GM12878 (cell line): ENCODE measurements at regions not wholly inside any gene's neighbourhood (a gene's known extent, or its start where the extent isn't known, plus 50 kb on each side); places are given as distances from the start of the nearest gene placed in this dataset.

Experiments used
- ATAC-seq: fragments of 200-7000 bp; cut with Tn5 transposase; 3 replicates; pipeline ENCODE4 v1.9.1; 2020; ENCODE audit warnings: mild to moderate bottlenecking, moderate library complexity
- BruUV-seq: library from RNA; stranded (reverse); fragments of 400-500 nt; replicated peaks from 2 replicates; lab custom pipeline; 2021; lab: Mats Ljungman, UMichigan
- CTCF ChIA-PET: fragments of 300-600 bp; sonication (Branson Sonifier 250); formaldehyde crosslinking; extraction: SDS; loops from one replicate; lab custom pipeline; 2021; ENCODE audit warnings: inconsistent platforms; lab: Yijun Ruan, JAX
- POLR2A ChIA-PET: fragments of 350-600 bp; formaldehyde crosslinking; extraction: SDS; loops from one replicate; lab custom pipeline; 2021; ENCODE audit warnings: inconsistent platforms; lab: Charles Lee
- RAD21 ChIA-PET: fragments of 300-600 bp; sonication (Branson Sonifier 250); formaldehyde crosslinking; loops from one replicate; lab custom pipeline; 2023; ENCODE audit warnings: antibody characterized with exemption; ENCODE audit not compliant: unreplicated experiment; lab: Charles Lee
- SMC1A ChIA-PET: fragments of 300-600 bp; sonication (Branson Sonifier 250); formaldehyde crosslinking; loops from one replicate; lab custom pipeline; 2023; ENCODE audit not compliant: unreplicated experiment, uncharacterized antibody; lab: Charles Lee
- DNase-seq: peaks from one replicate; pipeline ENCODE4 v3.0.0-alpha.2; 2011; ENCODE audit warnings: low read depth, low spot score
- FAIRE-seq: peaks from 3 replicates; lab custom pipeline; 2011; peaks lifted over from hg19 to GRCh38; lab: Jason Lieb, UNC
- H2AFZ ChIP-seq: 2 replicates; pipeline ENCODE4 v1.6.0; 2011; ENCODE audit warnings: low read depth, low read length, control low read depth; ENCODE audit not compliant: control insufficient read depth
- H3K27ac ChIP-seq: 2 replicates; pipeline ENCODE4 v1.5.1; 2011; ENCODE audit warnings: control low read depth; ENCODE audit not compliant: control insufficient read depth, insufficient read depth
- H3K27me3 ChIP-seq, 2 experiments: replicated peaks in 1 of 2; 2 replicates each; pipeline versions ENCODE4 v1.6.0 to v1.6.1; 2011; ENCODE audit warnings: low read length in 1 of 2; ENCODE audit not compliant: control insufficient read depth in 2 of 2, insufficient read depth in 2 of 2
- H3K36me3 ChIP-seq, 2 experiments: 2 replicates each; pipeline ENCODE4 v1.5.1; 2011; ENCODE audit warnings: low read length in 1 of 2; ENCODE audit not compliant: control insufficient read depth in 2 of 2, insufficient read depth in 2 of 2
- H3K4me1 ChIP-seq: 2 replicates; pipeline ENCODE4 v1.6.1; 2011; ENCODE audit warnings: mild to moderate bottlenecking, low read length, moderate library complexity, mixed read lengths; ENCODE audit not compliant: control insufficient read depth, insufficient read depth
- H3K4me2 ChIP-seq: 2 replicates; pipeline ENCODE4 v1.6.0; 2011; ENCODE audit warnings: control low read depth; ENCODE audit not compliant: control insufficient read depth, insufficient read depth
- H3K4me3 ChIP-seq: fragments of 200-600 bp; sonication (generic); 2 replicates; pipeline ENCODE4 v1.5.1; 2016
- H3K79me2 ChIP-seq: 2 replicates; pipeline ENCODE4 v1.6.0; 2011; ENCODE audit warnings: low read length; ENCODE audit not compliant: control insufficient read depth, insufficient read depth
- H3K9ac ChIP-seq: 2 replicates; pipeline ENCODE4 v1.8.0; 2011; ENCODE audit warnings: low read length, control low read depth, mixed read lengths; ENCODE audit not compliant: control insufficient read depth, insufficient read depth
- H3K9me3 ChIP-seq: replicated peaks from 3 replicates; pipeline ENCODE4 v1.5.1; 2011; ENCODE audit warnings: mild to moderate bottlenecking, low read length; ENCODE audit not compliant: control insufficient read depth, insufficient read depth
- H4K20me1 ChIP-seq: 2 replicates; pipeline ENCODE4 v1.6.0; 2011; ENCODE audit not compliant: control insufficient read depth, insufficient read depth
- E2F8 ChIP-seq: fragments of 450-650 bp; IDR thresholded peaks from 2 replicates; pipeline ENCODE4 v1.6.1; 2018; ENCODE audit warnings: mild to moderate bottlenecking, low read depth, moderate library complexity; ENCODE audit not compliant: partially characterized antibody
- MTA2 ChIP-seq: fragments of 450-650 bp; IDR thresholded peaks from 2 replicates; pipeline ENCODE4 v1.6.1; 2016; ENCODE audit warnings: low read depth, mild to moderate bottlenecking, moderate library complexity
- ZNF687 ChIP-seq: fragments of 450-650 bp; IDR thresholded peaks from 2 replicates; pipeline ENCODE4 v1.6.1; 2017; ENCODE audit warnings: mild to moderate bottlenecking, moderate library complexity
- WGBS: methylation state at CpG from one replicate; pipeline ENCODE4 v1.1.6; 2016; ENCODE audit warnings: low lambda C conversion rate; ENCODE audit not compliant: insufficient replicate concordance, insufficient coverage; ENCODE audit errors: missing lambda C conversion rate; 5-methylcytosine and 5-hydroxymethylcytosine counted together
- in situ Hi-C: fragments of 300-500 bp; cut with MboI; formaldehyde crosslinking; loops from 9 replicates; pipeline ENCODE4 v1.14.3; 2018; ENCODE audit warnings: mixed read lengths
- intact Hi-C: fragments of 100-400 bp; cut with micrococcal nuclease; formaldehyde crosslinking; loops from one replicate; pipeline ENCODE4 v1.14.2; 2022; ENCODE audit not compliant: unreplicated experiment

- TF ChIP-seq ZNF687 (no peak), MTA2 (no peak), E2F8 (no peak)
- no TSS peak for BruUV-seq
- POLR2A ChIA-PET, result interaction anchor here (0.6 kb wide), 1 partner anchor 347 kb away, joined by 3 read pairs; no protein-coding TSS in a partner anchor
Observed at GRCh38 chr18:70415823-70416488, 127.1 kb downstream of the SOCS6 start.

More at GRCh38 chr18:70415823-70416488, 127.1 kb downstream of the SOCS6 start:
- peaks cover 3 to 7% of the 10 kb centered on the region in 2 experiments; a peak in 2 of 4 replicates for H3K27me3 ChIP-seq
- intact Hi-C loops, result no loop called here
- ChIA-PET RAD21 (no interaction called here), CTCF (interaction anchor here (0.6 to 2.2 kb wide), 4 partner anchors 17 to 221 kb away, joined by 3 to 7 read pairs (median 5); no protein-coding TSS in a partner anchor), SMC1A (interaction anchor here (1.2 kb wide), 1 partner anchor 17 kb away, joined by 5 read pairs; no protein-coding TSS in a partner anchor)
- peaks cover 10% of the 10 kb centered on the region for H3K4me1 ChIP-seq
- H3K36me3 ChIP-seq, result no peaks in the 10 kb centered on the region
- no peaks in the 10 kb centered on the region for H3K9me3 ChIP-seq
- H3K4me3 ChIP-seq, result no peak overlapping the region
- H4K20me1 ChIP-seq, result no peaks in the 10 kb centered on the region
- H3K9ac ChIP-seq, result no peak overlapping the region
- no peaks in the 10 kb centered on the region for H3K79me2 ChIP-seq
- FAIRE-seq (no peak), ATAC-seq (no peak), DNase-seq (no peak)
- WGBS, result 69% methylated on average over 13 of the region's 13 CpGs
- in situ Hi-C loops, result no loop called here
- H3K4me2 ChIP-seq, result no peak overlapping the region
- H3K27ac ChIP-seq, result no peak overlapping the region
- H2AFZ ChIP-seq, result no peak overlapping the region
